Gastrocnemius medialis (tissue), 4 donors: ENCODE measurements at regions not wholly inside any gene's neighbourhood (a gene's known extent, or its start where the extent isn't known, plus 50 kb on each side); places are given as distances from the start of the nearest gene placed in this dataset.

ENCODE experiments used
- ATAC-seq, 2 donors: fragments of 150-250 bp; one replicate each; pipeline ENCODE4 v1.9.1; 2016
- DNase-seq, 2 donors: peaks; one replicate each; pipeline ENCODE4 v3.0.0-alpha.2; 2019
- H3K27ac ChIP-seq, 4 donors: fragments of 200-600 bp; sonication (generic); 1 replicate in 1 of 4; 2 replicates in 3 of 4; pipeline ENCODE4 v1.5.1; 2016 to 2018; ENCODE audit warnings: mild to moderate bottlenecking in 2 of 4, moderate library complexity in 1 of 4
- H3K27me3 ChIP-seq, 3 donors: fragments of 200-600 bp; sonication (generic) in 2 of 3; 1 replicate in 1 of 3; 2 replicates in 2 of 3; pipeline versions ENCODE4 v1.5.1 to v1.6.0; 2016 to 2019; ENCODE audit warnings: mild to moderate bottlenecking in 1 of 3, moderate library complexity in 1 of 3
- H3K36me3 ChIP-seq, 2 donors: fragments of 200-600 bp; sonication (generic) in 1 of 2; one replicate each; pipeline ENCODE4 v1.5.1; 2017 to 2018
- H3K4me1 ChIP-seq, 2 donors: fragments of 200-600 bp; sonication (generic) in 1 of 2; one replicate each; pipeline ENCODE4 v1.5.1; 2016 to 2017; ENCODE audit warnings: mild to moderate bottlenecking in 2 of 2
- H3K4me3 ChIP-seq, 4 donors: fragments of 200-600 bp; sonication (generic) in 3 of 4; 1 replicate in 1 of 4; 2 replicates in 3 of 4; pipeline ENCODE4 v1.5.1; 2016 to 2019; ENCODE audit warnings: mild to moderate bottlenecking in 2 of 4
- H3K9me3 ChIP-seq, 3 donors: fragments of 200-600 bp; sonication (generic) in 2 of 3; 1 replicate in 1 of 3; 2 replicates in 2 of 3; pipeline ENCODE4 v1.5.1; 2016 to 2019
- POLR2A ChIP-seq, 2 donors: fragments of 450-650 bp; IDR thresholded peaks; one replicate each; pipeline ENCODE4 v1.6.1; 2017; ENCODE audit warnings: antibody characterized with exemption in 2 of 2, mild to moderate bottlenecking in 2 of 2, moderate library complexity in 2 of 2
- in situ Hi-C, 4 donors: fragments of 200-750 bp; cut with MboI; loops; one replicate each; pipeline versions ENCODE4 v1.15.0 to v1.8.0; 2017; ENCODE audit warnings: low sequenced_read_pairs in 4 of 4
- intact Hi-C: fragments of 100-400 bp; cut with DNase I; formaldehyde crosslinking; loops from one replicate; pipeline ENCODE4 v1.15.1; 2023; ENCODE audit warnings: low total_unique reads
- TF ChIP-seq, protein P1 (sequence below), 5 experiments: fragments of 450-650 bp in 3 of 5; fragments of 200-600 bp in 2 of 5; sonication (generic) in 2 of 5; IDR thresholded peaks in 4 of 5; conservative IDR thresholded peaks in 1 of 5; 1 replicate in 4 of 5; 2 replicates in 1 of 5; pipeline ENCODE4 v1.5.1; 2016 to 2019; ENCODE audit warnings: antibody characterized with exemption in 5 of 5, mild to moderate bottlenecking in 3 of 5, moderate library complexity in 3 of 5

DNA sequence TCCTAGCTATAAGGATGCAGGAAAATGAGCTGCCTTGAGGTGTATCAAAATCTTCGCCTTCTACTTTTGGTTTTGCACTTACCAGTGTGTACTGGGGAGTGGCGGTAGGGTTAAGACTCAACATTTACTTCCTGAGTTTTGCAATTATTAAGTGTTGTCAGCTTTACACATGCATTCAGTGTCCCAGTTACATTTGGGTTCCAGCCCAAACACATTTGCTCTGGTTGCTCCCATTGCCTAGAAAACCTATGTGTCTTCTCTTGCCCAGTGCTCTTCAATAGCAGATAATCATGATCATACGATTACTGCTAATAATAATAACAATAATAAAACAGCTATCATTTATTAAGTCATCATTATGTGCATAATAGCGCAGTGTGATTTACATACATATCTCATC lies 241.5 kb upstream of the PAPPA start:
- ATAC-seq (no peak), DNase-seq (no peak)
- H3K36me3 ChIP-seq, result no peaks in the 10 kb centered on the region
- no peaks in the 10 kb centered on the region for H3K9me3 ChIP-seq
- intact Hi-C loops, result no loop called here
- H3K4me3 ChIP-seq, result no peak overlapping the region
- TF ChIP-seq, protein P1, sequence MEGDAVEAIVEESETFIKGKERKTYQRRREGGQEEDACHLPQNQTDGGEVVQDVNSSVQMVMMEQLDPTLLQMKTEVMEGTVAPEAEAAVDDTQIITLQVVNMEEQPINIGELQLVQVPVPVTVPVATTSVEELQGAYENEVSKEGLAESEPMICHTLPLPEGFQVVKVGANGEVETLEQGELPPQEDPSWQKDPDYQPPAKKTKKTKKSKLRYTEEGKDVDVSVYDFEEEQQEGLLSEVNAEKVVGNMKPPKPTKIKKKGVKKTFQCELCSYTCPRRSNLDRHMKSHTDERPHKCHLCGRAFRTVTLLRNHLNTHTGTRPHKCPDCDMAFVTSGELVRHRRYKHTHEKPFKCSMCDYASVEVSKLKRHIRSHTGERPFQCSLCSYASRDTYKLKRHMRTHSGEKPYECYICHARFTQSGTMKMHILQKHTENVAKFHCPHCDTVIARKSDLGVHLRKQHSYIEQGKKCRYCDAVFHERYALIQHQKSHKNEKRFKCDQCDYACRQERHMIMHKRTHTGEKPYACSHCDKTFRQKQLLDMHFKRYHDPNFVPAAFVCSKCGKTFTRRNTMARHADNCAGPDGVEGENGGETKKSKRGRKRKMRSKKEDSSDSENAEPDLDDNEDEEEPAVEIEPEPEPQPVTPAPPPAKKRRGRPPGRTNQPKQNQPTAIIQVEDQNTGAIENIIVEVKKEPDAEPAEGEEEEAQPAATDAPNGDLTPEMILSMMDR (IDR thresholded peaks at IDR 0.05 in 4 of 5, conservative IDR thresholded peaks at IDR 0.05 in 1 of 5), result no peak
- no peak for TF ChIP-seq POLR2A (IDR thresholded peaks at IDR 0.05)
- no peak overlapping the region for H3K27ac ChIP-seq
- in situ Hi-C loops, result no loop called here
- H3K4me1 ChIP-seq, result no peaks in the 10 kb centered on the region
- H3K27me3 ChIP-seq, result no peaks in the 10 kb centered on the region

DNA sequence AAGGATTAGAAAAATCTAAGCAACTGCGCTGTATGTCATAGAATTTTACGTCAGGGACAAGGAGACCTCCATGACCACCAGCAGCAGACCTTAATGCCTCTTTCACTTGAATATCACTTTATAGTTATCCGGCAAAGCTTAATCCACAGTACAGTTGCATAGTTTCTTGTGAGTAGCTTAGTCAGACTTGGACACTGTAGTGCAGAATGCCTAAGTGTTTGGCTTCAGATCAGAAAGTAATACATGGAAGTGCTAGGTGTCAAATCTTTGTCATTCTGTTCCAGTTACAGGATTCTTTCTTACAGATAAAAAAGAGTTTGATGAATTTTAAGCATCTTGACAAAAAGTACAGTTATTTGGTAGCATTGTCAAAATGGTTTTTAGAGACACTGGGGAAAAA lies 239.9 kb upstream of the PAPPA start:
- in situ Hi-C loops (no loop called here), intact Hi-C loops (no loop called here)
- H3K27ac ChIP-seq, result no peak overlapping the region
- H3K4me1 ChIP-seq, result no peaks in the 10 kb centered on the region
- no peak for TF ChIP-seq POLR2A (IDR thresholded peaks at IDR 0.05)
- TF ChIP-seq, protein P1 (IDR thresholded peaks at IDR 0.05 in 4 of 5, conservative IDR thresholded peaks at IDR 0.05 in 1 of 5), result no peak
- no peaks in the 10 kb centered on the region for H3K27me3 ChIP-seq
- DNase-seq (no peak), ATAC-seq (no peak)
- no peaks in the 10 kb centered on the region for H3K36me3 ChIP-seq
- H3K9me3 ChIP-seq, result no peaks in the 10 kb centered on the region
- no peak overlapping the region for H3K4me3 ChIP-seq

DNA sequence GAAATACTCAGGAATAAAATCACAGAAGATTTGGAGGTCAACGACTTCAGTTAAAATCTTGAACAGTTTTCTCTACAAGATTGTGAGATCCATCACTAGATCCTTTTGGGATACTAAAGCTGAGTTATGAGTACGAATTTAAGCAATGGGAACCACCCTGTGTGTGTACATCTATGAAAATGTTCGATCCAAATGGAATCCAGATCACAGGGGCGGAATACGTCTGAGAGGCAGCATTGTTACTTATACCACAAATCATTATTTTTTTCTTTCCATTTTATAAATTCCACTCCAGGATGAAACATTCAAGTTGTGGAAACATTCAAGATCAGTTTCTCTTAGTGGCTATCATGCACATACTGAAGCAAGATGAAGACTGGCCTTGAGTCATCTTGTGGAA lies 239.3 kb upstream of the PAPPA start:
- no peaks in the 10 kb centered on the region for H3K36me3 ChIP-seq
- no peak for TF ChIP-seq POLR2A (IDR thresholded peaks at IDR 0.05)
- TF ChIP-seq, protein P1 (IDR thresholded peaks at IDR 0.05 in 4 of 5, conservative IDR thresholded peaks at IDR 0.05 in 1 of 5), result no peak
- intact Hi-C loops, result no loop called here
- H3K9me3 ChIP-seq, result no peaks in the 10 kb centered on the region
- H3K4me3 ChIP-seq, result no peak overlapping the region
- in situ Hi-C loops, result no loop called here
- DNase-seq (no peak), ATAC-seq (no peak)
- H3K27ac ChIP-seq, result no peak overlapping the region
- H3K27me3 ChIP-seq, result no peaks in the 10 kb centered on the region
- H3K4me1 ChIP-seq, result no peaks in the 10 kb centered on the region

DNA sequence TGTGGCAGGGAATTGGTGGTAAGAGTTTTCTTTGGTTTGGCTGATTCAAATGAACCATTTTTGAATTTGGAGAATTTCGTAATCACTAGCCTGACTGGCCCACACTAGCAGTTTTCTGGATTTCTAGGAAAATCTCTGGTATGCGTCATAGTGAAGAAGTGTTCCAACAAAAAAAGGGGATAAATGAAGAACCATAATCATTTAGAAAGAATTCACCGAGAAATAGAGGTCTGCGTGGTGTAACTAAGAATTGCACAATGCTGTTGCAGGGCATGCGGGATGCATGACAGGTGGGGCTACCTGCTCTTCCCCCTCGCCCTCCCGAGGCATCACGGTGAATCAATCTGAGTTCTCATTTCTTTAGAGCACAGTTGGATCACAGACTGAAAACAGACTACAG lies 232.3 kb upstream of the PAPPA start:
- ATAC-seq (no peak), DNase-seq (no peak)
- intact Hi-C loops (no loop called here), in situ Hi-C loops (no loop called here)
- TF ChIP-seq, protein P1 (IDR thresholded peaks at IDR 0.05 in 4 of 5, conservative IDR thresholded peaks at IDR 0.05 in 1 of 5), result no peak
- TF ChIP-seq POLR2A (IDR thresholded peaks at IDR 0.05), result no peak
- Histone ChIP-seq H3K4me3 (no peak overlapping the region), H3K36me3 (no peaks in the 10 kb centered on the region), H3K27ac (no peak overlapping the region), H3K27me3 (no peaks in the 10 kb centered on the region), H3K4me1 (no peaks in the 10 kb centered on the region), H3K9me3 (no peaks in the 10 kb centered on the region)

DNA sequence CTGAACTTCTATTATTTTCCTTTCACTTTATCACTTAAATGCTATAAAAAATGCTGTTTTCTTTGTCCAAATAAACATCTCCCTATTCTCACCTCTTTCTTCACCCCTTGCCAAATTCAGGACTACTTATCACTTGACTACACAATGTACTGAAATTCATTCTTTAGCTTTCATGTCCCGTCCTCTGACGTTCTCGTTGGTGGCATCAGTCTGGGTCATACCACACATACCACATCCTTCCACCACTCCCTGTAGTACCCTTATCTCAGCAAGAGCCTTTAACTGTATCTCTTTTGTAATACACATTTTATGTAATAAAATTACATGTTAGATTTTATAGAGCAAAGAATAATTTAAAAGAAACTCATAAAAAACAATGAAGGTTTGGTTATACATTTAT lies 231.1 kb upstream of the PAPPA start:
- no peak overlapping the region for H3K27ac ChIP-seq
- intact Hi-C loops (no loop called here), in situ Hi-C loops (no loop called here)
- H3K9me3 ChIP-seq, result no peaks in the 10 kb centered on the region
- H3K27me3 ChIP-seq, result no peaks in the 10 kb centered on the region
- H3K4me1 ChIP-seq, result no peaks in the 10 kb centered on the region
- H3K4me3 ChIP-seq, result no peak overlapping the region
- H3K36me3 ChIP-seq, result no peaks in the 10 kb centered on the region
- ATAC-seq (no peak), DNase-seq (no peak)
- TF ChIP-seq, protein P1 (IDR thresholded peaks at IDR 0.05 in 4 of 5, conservative IDR thresholded peaks at IDR 0.05 in 1 of 5), result no peak
- no peak for TF ChIP-seq POLR2A (IDR thresholded peaks at IDR 0.05)
